Caco-2 (cell line): ENCODE measurements at regions not wholly inside any gene's neighbourhood (a gene's known extent, or its start where the extent isn't known, plus 50 kb on each side); places are given as distances from the start of the nearest gene placed in this dataset.

Source experiments
- BruUV-seq: library from RNA; stranded (reverse); fragments of 400-500 nt; replicated peaks from 2 replicates; lab custom pipeline; 2021; lab: Mats Ljungman, UMichigan
- CTCF ChIA-PET: fragments of 300-600 bp; sonication (Branson Sonifier 250); formaldehyde crosslinking; loops from one replicate; lab custom pipeline; 2022; ENCODE audit warnings: antibody characterized with exemption; lab: Charles Lee
- POLR2A ChIA-PET: fragments of 300-600 bp; sonication (Branson Sonifier 250); formaldehyde crosslinking; loops from one replicate; lab custom pipeline; 2022; ENCODE audit warnings: antibody characterized with exemption; lab: Charles Lee
- DNase-seq, 2 experiments: peaks; one replicate each; pipeline versions ENCODE4 v3.0.0 to v3.0.0-alpha.2; 2020 to 2022
- H3K27me3 ChIP-seq: replicated peaks from 2 replicates; pipeline ENCODE4 v1.6.0; 2011; ENCODE audit warnings: low read length; ENCODE audit not compliant: control insufficient read depth, insufficient read depth
- H3K36me3 ChIP-seq: 2 replicates; pipeline ENCODE4 v1.5.1; 2011; ENCODE audit warnings: low read length; ENCODE audit not compliant: control insufficient read depth, insufficient read depth
- H3K4me1 ChIP-seq: fragments of 250-450 bp; sonication (Bioruptor Pico); 2 replicates; pipeline ENCODE4 v1.5.1; 2020; ENCODE audit warnings: mild to moderate bottlenecking
- H3K4me3 ChIP-seq: 2 replicates; pipeline ENCODE4 v1.5.1; 2011; ENCODE audit warnings: low read depth, mild to moderate bottlenecking, control low read depth, low read length
- H3K9me3 ChIP-seq: fragments of 250-450 bp; sonication (Bioruptor Pico); 2 replicates; pipeline ENCODE4 v1.5.1; 2020; ENCODE audit warnings: mild to moderate bottlenecking, moderate library complexity
- H3K27ac Mint-ChIP-seq: one replicate; pipeline ENCODE4 v1.8.0; 2022; ENCODE audit warnings: mixed read lengths; ENCODE audit not compliant: unreplicated experiment
- H3K27me3 Mint-ChIP-seq: one replicate; pipeline ENCODE4 v1.8.0; 2022; ENCODE audit warnings: mixed read lengths; ENCODE audit not compliant: insufficient read depth, unreplicated experiment
- H3K36me3 Mint-ChIP-seq: one replicate; pipeline ENCODE4 v1.8.0; 2022; ENCODE audit warnings: mild to moderate bottlenecking, mixed read lengths; ENCODE audit not compliant: insufficient read depth, unreplicated experiment
- H3K4me1 Mint-ChIP-seq: one replicate; pipeline ENCODE4 v1.8.0; 2022; ENCODE audit warnings: low read depth, mixed read lengths; ENCODE audit not compliant: unreplicated experiment
- H3K4me3 Mint-ChIP-seq: one replicate; pipeline ENCODE4 v1.8.0; 2022; ENCODE audit warnings: mild to moderate bottlenecking, moderate library complexity, mixed read lengths; ENCODE audit not compliant: unreplicated experiment
- H3K9me3 Mint-ChIP-seq: one replicate; pipeline ENCODE4 v1.8.0; 2022; ENCODE audit warnings: mixed read lengths; ENCODE audit not compliant: unreplicated experiment
- intact Hi-C: fragments of 100-400 bp; cut with micrococcal nuclease; formaldehyde crosslinking; loops from one replicate; pipeline ENCODE4 v1.10.0; 2022; ENCODE audit not compliant: unreplicated experiment
- TF ChIP-seq, protein P1 (sequence below), 2 experiments: fragments of 200-600 bp in 1 of 2; IDR thresholded peaks; 1 replicate in 1 of 2; 2 replicates in 1 of 2; pipeline versions ENCODE4 v1.5.1 to v1.8.0; 2011 to 2022; ENCODE audit warnings: antibody characterized with exemption in 1 of 2, control low read depth in 1 of 2, inconsistent platforms in 1 of 2, low read depth in 1 of 2, low read length in 1 of 2, mild to moderate bottlenecking in 1 of 2, moderate library complexity in 1 of 2; ENCODE audit not compliant: insufficient read depth in 1 of 2, severe bottlenecking in 1 of 2, unreplicated experiment in 1 of 2

DNA sequence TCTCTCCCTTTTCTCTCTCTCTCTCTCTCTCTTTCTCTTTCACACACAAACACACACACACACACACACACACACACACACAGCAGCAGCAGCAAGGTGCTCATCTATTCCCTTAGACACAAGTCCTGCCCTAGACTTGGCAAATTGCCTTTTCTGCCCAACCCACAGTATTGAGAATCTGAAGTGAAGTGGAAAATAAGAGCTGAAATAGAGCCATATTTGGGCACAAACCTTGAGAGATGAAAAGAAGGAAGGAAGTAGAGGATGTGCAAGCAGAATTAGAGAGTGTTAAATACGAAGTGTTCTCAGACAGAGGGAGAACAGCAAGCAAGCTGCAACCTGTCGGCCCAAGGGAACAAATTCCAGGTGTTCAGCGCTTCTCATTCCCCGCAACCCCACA lies 557.5 kb upstream of the NOX3 start:
- POLR2A ChIA-PET, result no interaction called here

DNA sequence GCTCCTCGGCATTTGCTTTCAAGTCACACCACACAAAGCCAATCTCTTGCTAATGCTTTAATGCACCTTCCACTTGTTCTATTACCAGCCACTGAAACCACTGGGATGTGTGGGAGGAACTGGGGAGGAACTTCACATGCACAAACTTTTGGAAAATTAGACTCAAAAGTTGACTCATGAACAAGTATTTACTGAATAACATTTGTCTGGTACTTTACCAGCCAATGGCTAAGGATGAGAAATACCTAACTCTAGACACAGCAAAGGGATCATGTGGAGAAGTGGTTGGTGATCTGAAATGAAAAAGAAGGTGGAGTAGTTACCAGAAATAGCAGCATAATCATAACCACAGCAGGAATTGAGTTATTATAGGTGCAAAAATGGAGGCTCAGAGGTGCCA lies 554.0 kb upstream of the NOX3 start:
- no peaks in the 10 kb centered on the region for H3K4me1 Mint-ChIP-seq
- Histone ChIP-seq H3K4me1 (no peaks in the 10 kb centered on the region), H3K9me3 (no peaks in the 10 kb centered on the region), H3K27me3 (no peaks in the 10 kb centered on the region), H3K4me3 (no peak overlapping the region), H3K36me3 (no peaks in the 10 kb centered on the region)
- no peak overlapping the region for H3K4me3 Mint-ChIP-seq
- H3K9me3 Mint-ChIP-seq, result no peaks in the 10 kb centered on the region
- ChIA-PET POLR2A (no interaction called here), CTCF (no interaction called here)
- H3K27ac Mint-ChIP-seq, result no peak overlapping the region
- DNase-seq, result no peak
- H3K27me3 Mint-ChIP-seq, result no peaks in the 10 kb centered on the region
- TF ChIP-seq, protein P1, sequence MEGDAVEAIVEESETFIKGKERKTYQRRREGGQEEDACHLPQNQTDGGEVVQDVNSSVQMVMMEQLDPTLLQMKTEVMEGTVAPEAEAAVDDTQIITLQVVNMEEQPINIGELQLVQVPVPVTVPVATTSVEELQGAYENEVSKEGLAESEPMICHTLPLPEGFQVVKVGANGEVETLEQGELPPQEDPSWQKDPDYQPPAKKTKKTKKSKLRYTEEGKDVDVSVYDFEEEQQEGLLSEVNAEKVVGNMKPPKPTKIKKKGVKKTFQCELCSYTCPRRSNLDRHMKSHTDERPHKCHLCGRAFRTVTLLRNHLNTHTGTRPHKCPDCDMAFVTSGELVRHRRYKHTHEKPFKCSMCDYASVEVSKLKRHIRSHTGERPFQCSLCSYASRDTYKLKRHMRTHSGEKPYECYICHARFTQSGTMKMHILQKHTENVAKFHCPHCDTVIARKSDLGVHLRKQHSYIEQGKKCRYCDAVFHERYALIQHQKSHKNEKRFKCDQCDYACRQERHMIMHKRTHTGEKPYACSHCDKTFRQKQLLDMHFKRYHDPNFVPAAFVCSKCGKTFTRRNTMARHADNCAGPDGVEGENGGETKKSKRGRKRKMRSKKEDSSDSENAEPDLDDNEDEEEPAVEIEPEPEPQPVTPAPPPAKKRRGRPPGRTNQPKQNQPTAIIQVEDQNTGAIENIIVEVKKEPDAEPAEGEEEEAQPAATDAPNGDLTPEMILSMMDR (IDR thresholded peaks at IDR 0.05; ENCODE audit: insufficient read depth in 1 of 2, low read depth in 1 of 2, low read length in 1 of 2, severe bottlenecking in 1 of 2, unreplicated experiment in 1 of 2), result no peak
- intact Hi-C loops, result no loop called here
- BruUV-seq, result no TSS peak
- H3K36me3 Mint-ChIP-seq, result no peaks in the 10 kb centered on the region

More for the DNA sequence above, 557.5 kb upstream of the NOX3 start:
- H3K27me3 Mint-ChIP-seq, result peaks cover 4% of the 10 kb centered on the region
- no TSS peak for BruUV-seq
- H3K4me1 ChIP-seq, result no peaks in the 10 kb centered on the region
- no peak overlapping the region for H3K4me3 Mint-ChIP-seq
- CTCF ChIA-PET, result no interaction called here
- no peaks in the 10 kb centered on the region for H3K4me1 Mint-ChIP-seq
- H3K36me3 ChIP-seq, result no peaks in the 10 kb centered on the region
- no peaks in the 10 kb centered on the region for H3K36me3 Mint-ChIP-seq
- H3K9me3 Mint-ChIP-seq, result no peaks in the 10 kb centered on the region
- DNase-seq, result no peak
- TF ChIP-seq, protein P1 (IDR thresholded peaks at IDR 0.05; ENCODE audit: insufficient read depth in 1 of 2, low read depth in 1 of 2, low read length in 1 of 2, severe bottlenecking in 1 of 2, unreplicated experiment in 1 of 2), result no peak
- intact Hi-C loops, result no loop called here
- H3K4me3 ChIP-seq, result no peak overlapping the region
- H3K27me3 ChIP-seq, result no peaks in the 10 kb centered on the region
- H3K9me3 ChIP-seq, result no peaks in the 10 kb centered on the region
- H3K27ac Mint-ChIP-seq, result no peak overlapping the region

DNA sequence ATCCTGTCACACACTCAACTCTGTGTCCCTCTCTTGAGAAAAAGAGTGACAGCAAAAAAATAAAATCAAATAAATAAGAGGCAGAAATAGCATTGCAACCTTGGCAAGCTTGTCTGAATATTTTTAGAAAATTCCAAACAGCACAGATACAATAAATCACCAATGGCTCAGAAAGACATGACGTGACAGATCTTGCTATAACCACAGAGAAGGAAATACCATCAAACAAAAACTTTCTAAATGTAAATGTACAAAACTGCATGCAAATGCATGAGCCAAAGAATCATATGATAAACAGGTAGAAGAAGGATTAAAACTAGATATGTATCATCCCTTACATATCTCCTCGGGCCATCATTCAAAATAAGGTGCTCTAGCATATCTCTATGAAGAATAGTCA lies 549.2 kb upstream of the NOX3 start:
- Histone ChIP-seq H3K36me3 (no peaks in the 10 kb centered on the region), H3K9me3 (no peaks in the 10 kb centered on the region), H3K4me3 (no peak overlapping the region), H3K27me3 (no peaks in the 10 kb centered on the region), H3K4me1 (no peaks in the 10 kb centered on the region)
- Mint-ChIP-seq H3K36me3 (no peaks in the 10 kb centered on the region), H3K27me3 (no peaks in the 10 kb centered on the region), H3K9me3 (no peaks in the 10 kb centered on the region), H3K27ac (no peak overlapping the region), H3K4me3 (no peak overlapping the region), H3K4me1 (no peaks in the 10 kb centered on the region)
- POLR2A ChIA-PET, result no interaction called here
- no TSS peak for BruUV-seq
- TF ChIP-seq, protein P1 (IDR thresholded peaks at IDR 0.05; ENCODE audit: insufficient read depth in 1 of 2, low read depth in 1 of 2, low read length in 1 of 2, severe bottlenecking in 1 of 2, unreplicated experiment in 1 of 2), result no peak
- CTCF ChIA-PET, result no interaction called here
- DNase-seq, result no peak
- intact Hi-C loops, result no loop called here
